MCF 10A (cell line): ENCODE measurements at regions not wholly inside any gene's neighbourhood (a gene's known extent, or its start where the extent isn't known, plus 50 kb on each side); places are given as distances from the start of the nearest gene placed in this dataset.

ENCODE experiments used
- BruUV-seq: library from RNA; stranded (reverse); fragments of 400-500 nt; replicated peaks from 2 replicates; lab custom pipeline; 2021; lab: Mats Ljungman, UMichigan
- CTCF ChIA-PET: fragments of 300-600 bp; sonication (Branson Sonifier 250); formaldehyde crosslinking; extraction: SDS; loops from one replicate; lab custom pipeline; 2021; ENCODE audit warnings: antibody characterized with exemption, inconsistent platforms; lab: Yijun Ruan, JAX
- POLR2A ChIA-PET: fragments of 300-600, 350-650 bp; sonication (Branson Sonifier 250); formaldehyde crosslinking; extraction: SDS; loops from one replicate; lab custom pipeline; 2020; ENCODE audit warnings: antibody characterized with exemption, inconsistent platforms; lab: Yijun Ruan, JAX
- DNase-seq: peaks from one replicate; pipeline ENCODE4 v3.0.0-alpha.2; 2018; ENCODE audit not compliant: unreplicated experiment
- H3K27ac Mint-ChIP-seq: one replicate; pipeline ENCODE4 v1.8.0; 2022; ENCODE audit warnings: mild to moderate bottlenecking, low read depth, mixed read lengths; ENCODE audit not compliant: unreplicated experiment
- H3K27me3 Mint-ChIP-seq: one replicate; pipeline ENCODE4 v1.8.0; 2022; ENCODE audit warnings: mixed read lengths; ENCODE audit not compliant: insufficient read depth, unreplicated experiment
- H3K36me3 Mint-ChIP-seq: one replicate; pipeline ENCODE4 v1.8.0; 2022; ENCODE audit warnings: mild to moderate bottlenecking, moderate library complexity, mixed read lengths; ENCODE audit not compliant: insufficient read depth, unreplicated experiment
- H3K4me1 Mint-ChIP-seq: one replicate; pipeline ENCODE4 v1.8.0; 2022; ENCODE audit warnings: mixed read lengths; ENCODE audit not compliant: insufficient read depth, unreplicated experiment
- H3K4me3 Mint-ChIP-seq: one replicate; pipeline ENCODE4 v1.8.0; 2022; ENCODE audit warnings: mild to moderate bottlenecking, moderate library complexity, mixed read lengths; ENCODE audit not compliant: unreplicated experiment
- H3K9me3 Mint-ChIP-seq: one replicate; pipeline ENCODE4 v1.8.0; 2022; ENCODE audit warnings: mixed read lengths; ENCODE audit not compliant: unreplicated experiment
- intact Hi-C: fragments of 100-400 bp; cut with micrococcal nuclease; formaldehyde crosslinking; loops from 2 replicates; pipeline ENCODE4 v1.14.1; 2022
- TF ChIP-seq, protein P1 (sequence below): fragments of 200-600 bp; IDR thresholded peaks from one replicate; pipeline ENCODE4 v1.8.0; 2022; ENCODE audit warnings: antibody characterized with exemption, mild to moderate bottlenecking; ENCODE audit not compliant: unreplicated experiment

- TF ChIP-seq, protein P1, sequence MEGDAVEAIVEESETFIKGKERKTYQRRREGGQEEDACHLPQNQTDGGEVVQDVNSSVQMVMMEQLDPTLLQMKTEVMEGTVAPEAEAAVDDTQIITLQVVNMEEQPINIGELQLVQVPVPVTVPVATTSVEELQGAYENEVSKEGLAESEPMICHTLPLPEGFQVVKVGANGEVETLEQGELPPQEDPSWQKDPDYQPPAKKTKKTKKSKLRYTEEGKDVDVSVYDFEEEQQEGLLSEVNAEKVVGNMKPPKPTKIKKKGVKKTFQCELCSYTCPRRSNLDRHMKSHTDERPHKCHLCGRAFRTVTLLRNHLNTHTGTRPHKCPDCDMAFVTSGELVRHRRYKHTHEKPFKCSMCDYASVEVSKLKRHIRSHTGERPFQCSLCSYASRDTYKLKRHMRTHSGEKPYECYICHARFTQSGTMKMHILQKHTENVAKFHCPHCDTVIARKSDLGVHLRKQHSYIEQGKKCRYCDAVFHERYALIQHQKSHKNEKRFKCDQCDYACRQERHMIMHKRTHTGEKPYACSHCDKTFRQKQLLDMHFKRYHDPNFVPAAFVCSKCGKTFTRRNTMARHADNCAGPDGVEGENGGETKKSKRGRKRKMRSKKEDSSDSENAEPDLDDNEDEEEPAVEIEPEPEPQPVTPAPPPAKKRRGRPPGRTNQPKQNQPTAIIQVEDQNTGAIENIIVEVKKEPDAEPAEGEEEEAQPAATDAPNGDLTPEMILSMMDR = no peak
- H3K9me3 Mint-ChIP-seq = peaks cover 17% of the 10 kb centered on the region
- CTCF ChIA-PET = interaction anchor here (0.6 kb wide), 1 partner anchor 329 kb away, joined by 3 read pairs; no protein-coding TSS in a partner anchor
- H3K4me3 Mint-ChIP-seq = no peak overlapping the region
- no peak overlapping the region for H3K27ac Mint-ChIP-seq
- intact Hi-C loops = no loop called here
- no peak for DNase-seq
- no TSS peak for BruUV-seq
- H3K36me3 Mint-ChIP-seq = no peaks in the 10 kb centered on the region
- H3K27me3 Mint-ChIP-seq = no peaks in the 10 kb centered on the region
- POLR2A ChIA-PET = no interaction called here
- no peaks in the 10 kb centered on the region for H3K4me1 Mint-ChIP-seq
These were observed 338.7 kb downstream of the HRH4 start for GRCh38 chr18:24799176-24799575.

GRCh38 chr18:24799720-24800119, 339.3 kb downstream of the HRH4 start:
- intact Hi-C loops = no loop called here
- no peak overlapping the region for H3K27ac Mint-ChIP-seq
- CTCF ChIA-PET = no interaction called here
- TF ChIP-seq, protein P1 = no peak
- H3K9me3 Mint-ChIP-seq = peaks cover 17% of the 10 kb centered on the region
- no peak overlapping the region for H3K4me3 Mint-ChIP-seq
- H3K4me1 Mint-ChIP-seq = no peaks in the 10 kb centered on the region
- POLR2A ChIA-PET = no interaction called here
- no peaks in the 10 kb centered on the region for H3K27me3 Mint-ChIP-seq
- no peak for DNase-seq
- no TSS peak for BruUV-seq
- no peaks in the 10 kb centered on the region for H3K36me3 Mint-ChIP-seq

GRCh38 chr18:24801001-24801400, 340.6 kb downstream of the HRH4 start:
- no peaks in the 10 kb centered on the region for H3K27me3 Mint-ChIP-seq
- no TSS peak for BruUV-seq
- H3K4me1 Mint-ChIP-seq = no peaks in the 10 kb centered on the region
- TF ChIP-seq, protein P1 = no peak
- DNase-seq = no peak
- CTCF ChIA-PET = no interaction called here
- H3K4me3 Mint-ChIP-seq = no peak overlapping the region
- intact Hi-C loops = no loop called here
- no peaks in the 10 kb centered on the region for H3K36me3 Mint-ChIP-seq
- POLR2A ChIA-PET = no interaction called here
- H3K27ac Mint-ChIP-seq = no peak overlapping the region
- H3K9me3 Mint-ChIP-seq = peaks cover 11% of the 10 kb centered on the region

DNA sequence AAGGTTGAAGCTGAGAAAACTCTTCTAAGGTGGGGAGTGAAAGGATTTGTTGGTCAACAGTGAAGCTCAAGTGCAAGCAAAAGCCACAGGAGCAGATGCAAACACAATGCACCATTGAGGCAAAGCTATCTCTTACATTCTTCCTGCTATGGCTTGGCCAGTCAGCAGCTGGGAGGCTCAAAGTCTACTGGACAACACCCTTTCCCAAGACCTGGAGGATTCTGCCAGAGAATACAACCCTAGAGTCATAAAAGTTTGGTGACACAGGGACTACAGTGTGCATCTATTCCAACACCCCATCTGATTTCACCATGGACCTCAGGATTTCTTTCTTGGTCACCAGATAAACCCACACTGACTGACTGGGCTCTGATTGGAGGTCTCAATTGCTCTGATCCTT, 342.0 kb downstream of the HRH4 start:
- Mint-ChIP-seq H3K4me3 (no peak overlapping the region), H3K9me3 (peaks cover 25% of the 10 kb centered on the region), H3K4me1 (no peaks in the 10 kb centered on the region), H3K27me3 (no peaks in the 10 kb centered on the region), H3K27ac (no peak overlapping the region), H3K36me3 (no peaks in the 10 kb centered on the region)
- intact Hi-C loops = no loop called here
- ChIA-PET CTCF (no interaction called here), POLR2A (no interaction called here)
- TF ChIP-seq, protein P1 = no peak
- DNase-seq = no peak
- no TSS peak for BruUV-seq
